ENCODE measurements at regions not wholly inside any gene's neighbourhood (a gene's known extent, or its start where the extent isn't known, plus 50 kb on each side); places are given as distances from the start of the nearest gene placed in this dataset.
"Not testable (repeated sequence)": the region's sequence is repeated elsewhere in the genome, so short reads cannot be mapped to it uniquely, and the experiment has no call there.

- DNase-seq (ENCODE audit: low read depth) = no peak
Observed at GRCh38 chr10:57186201-57186600, 825.1 kb upstream of the ZWINT start.

DNA sequence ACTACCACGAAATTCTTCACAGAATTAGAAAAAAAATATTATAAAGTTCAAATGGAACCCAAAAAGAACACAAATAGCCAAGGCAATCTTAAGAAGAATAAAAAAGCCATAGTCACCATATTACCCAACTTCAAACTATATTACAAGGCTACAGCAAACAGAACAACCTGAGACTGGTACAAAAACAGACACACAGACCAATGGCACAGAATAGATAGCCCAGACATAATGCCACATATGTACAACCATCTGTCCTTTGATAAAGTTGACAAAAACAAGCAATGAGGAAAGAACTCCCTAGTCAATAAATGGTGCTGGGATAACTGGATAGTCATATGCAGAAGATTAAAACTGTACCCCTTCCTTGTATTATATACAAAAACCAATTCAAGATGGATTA lies 808.5 kb upstream of the ZWINT start:
- DNase-seq (ENCODE audit: low read depth) = no peak

- no peak for DNase-seq (ENCODE audit: low read depth)
Observed at GRCh38 chr10:57168611-57169240, 807.7 kb upstream of the ZWINT start.

- no peak for DNase-seq (ENCODE audit: low read depth)
Observed at GRCh38 chr10:57165671-57166070, 804.6 kb upstream of the ZWINT start.

DNA sequence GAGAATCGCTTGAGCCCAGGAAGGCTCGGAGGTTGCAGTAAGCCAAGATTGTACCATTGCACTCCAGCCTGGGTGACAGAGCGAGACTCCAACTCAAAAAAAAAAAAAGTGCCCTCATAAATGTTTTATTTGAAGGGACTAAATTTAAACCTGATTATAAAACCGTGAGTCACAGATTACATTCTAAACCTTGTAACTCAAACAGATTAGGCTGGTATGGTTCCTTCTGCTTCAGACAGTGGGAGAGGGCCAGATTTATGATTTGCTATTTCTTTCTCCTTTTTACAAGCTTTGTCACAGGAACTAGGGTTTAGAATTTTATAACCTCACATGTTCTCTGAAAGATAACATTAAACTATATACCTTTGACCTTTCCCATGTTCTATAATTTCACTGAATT lies 801.2 kb upstream of the ZWINT start:
- no peak for DNase-seq (ENCODE audit: low read depth)

DNA sequence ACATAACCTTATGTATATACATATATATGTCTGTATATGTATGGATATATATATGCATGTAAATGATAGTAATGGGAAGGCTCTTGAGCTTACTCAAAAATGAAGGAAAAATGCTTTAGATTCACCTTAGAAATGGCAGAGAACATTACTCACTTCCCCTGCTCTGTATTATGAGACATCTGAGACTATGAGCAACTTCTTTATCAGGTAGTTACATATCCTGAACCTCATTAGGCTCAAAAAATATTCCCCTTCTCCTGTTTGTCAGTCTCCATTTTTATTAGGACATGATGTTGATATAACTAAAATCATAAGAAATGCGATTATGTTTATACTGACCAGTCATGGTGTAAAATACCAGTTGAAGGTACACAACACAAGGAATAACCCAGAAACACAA lies 800.1 kb upstream of the ZWINT start:
- no peak for DNase-seq (ENCODE audit: low read depth)

DNA sequence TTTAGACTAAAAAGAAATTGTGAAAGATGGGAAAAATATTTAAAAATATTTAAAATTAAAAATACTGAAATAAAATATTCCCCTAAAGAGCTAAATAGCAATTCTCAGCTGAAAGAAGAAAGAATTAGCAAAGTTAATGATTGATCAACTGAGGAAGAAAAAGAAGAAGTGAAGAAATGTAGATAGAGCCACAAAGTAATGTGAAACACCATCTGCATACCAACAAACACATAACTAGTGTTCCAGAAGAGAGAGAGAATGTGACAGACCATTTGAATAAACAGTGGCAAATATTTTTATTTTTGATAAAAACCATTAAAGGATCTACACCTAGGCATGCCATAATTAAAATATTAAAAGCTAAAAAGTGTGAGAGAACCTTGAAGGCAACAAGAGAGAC lies 784.5 kb upstream of the ZWINT start:
- no peak for DNase-seq (ENCODE audit: low read depth)

- DNase-seq (ENCODE audit: low read depth) = no peak
Observed at GRCh38 chr10:57142925-57143576, 782.0 kb upstream of the ZWINT start.

- DNase-seq (ENCODE audit: low read depth) = no peak
Observed at GRCh38 chr10:57141708-57142107, 780.6 kb upstream of the ZWINT start.

- DNase-seq (ENCODE audit: low read depth) = no peak
Observed at GRCh38 chr10:57119684-57120083, 758.6 kb upstream of the ZWINT start.

- no peak for DNase-seq (ENCODE audit: low read depth)
Observed at GRCh38 chr10:57113545-57113944, 752.5 kb upstream of the ZWINT start.

GRCh38 chr10:57102236-57102635 lies 741.2 kb upstream of the ZWINT start:
- DNase-seq (ENCODE audit: low read depth) = no peak

GRCh38 chr10:57098146-57098545 lies 737.1 kb upstream of the ZWINT start:
- no peak for DNase-seq (ENCODE audit: low read depth)

- DNase-seq (ENCODE audit: low read depth) = no peak
Observed at GRCh38 chr10:57096044-57096443, 735.0 kb upstream of the ZWINT start.

DNA sequence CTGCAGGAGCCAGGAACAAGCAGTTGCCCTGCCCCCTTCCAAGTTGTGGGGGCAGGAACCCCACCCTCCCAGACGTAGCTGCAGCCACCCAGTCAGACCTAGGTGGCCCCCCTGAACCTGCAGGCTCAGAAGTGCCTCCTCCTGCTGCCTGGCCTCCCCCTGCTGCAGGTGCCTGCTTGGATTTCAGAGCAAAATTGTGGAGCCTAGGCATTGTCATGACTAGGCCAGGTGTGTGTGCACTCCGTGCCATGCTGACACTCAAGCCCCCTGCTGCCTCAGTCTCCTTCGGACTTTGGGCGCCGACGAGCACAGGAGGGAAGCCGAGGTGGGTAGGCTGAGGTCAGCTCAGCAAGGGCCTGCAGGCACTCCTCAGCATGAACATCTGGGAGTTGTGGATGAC lies 733.9 kb upstream of the ZWINT start:
- DNase-seq (ENCODE audit: low read depth) = no peak

- no peak for DNase-seq (ENCODE audit: low read depth)
Observed at GRCh38 chr10:57094083-57094482, 733.0 kb upstream of the ZWINT start.

- DNase-seq (ENCODE audit: low read depth) = no peak
Observed at GRCh38 chr10:57053530-57053929, 692.5 kb upstream of the ZWINT start.

DNA sequence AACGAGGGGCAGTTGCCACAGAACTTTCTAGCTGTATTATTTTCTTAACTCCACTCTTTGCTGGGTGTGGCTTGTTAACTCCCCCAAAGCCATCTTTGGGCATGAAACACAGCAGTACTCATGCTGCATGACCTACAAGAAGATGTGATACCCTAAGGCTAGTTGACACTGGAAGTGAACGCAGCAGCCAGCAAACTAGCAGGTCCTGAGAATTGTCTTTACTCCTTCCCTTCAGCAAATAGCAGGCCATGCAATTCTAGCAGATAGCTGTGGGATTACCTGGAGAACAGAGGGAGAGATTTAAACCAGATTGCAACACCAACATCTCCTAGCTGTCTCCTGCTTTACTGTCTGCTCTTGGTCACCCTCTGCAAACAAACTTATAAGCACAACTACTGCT lies 688.0 kb upstream of the ZWINT start:
- DNase-seq (ENCODE audit: low read depth) = no peak

- no peak for DNase-seq (ENCODE audit: low read depth)
Observed at GRCh38 chr10:57038531-57038930, 677.5 kb upstream of the ZWINT start.

DNA sequence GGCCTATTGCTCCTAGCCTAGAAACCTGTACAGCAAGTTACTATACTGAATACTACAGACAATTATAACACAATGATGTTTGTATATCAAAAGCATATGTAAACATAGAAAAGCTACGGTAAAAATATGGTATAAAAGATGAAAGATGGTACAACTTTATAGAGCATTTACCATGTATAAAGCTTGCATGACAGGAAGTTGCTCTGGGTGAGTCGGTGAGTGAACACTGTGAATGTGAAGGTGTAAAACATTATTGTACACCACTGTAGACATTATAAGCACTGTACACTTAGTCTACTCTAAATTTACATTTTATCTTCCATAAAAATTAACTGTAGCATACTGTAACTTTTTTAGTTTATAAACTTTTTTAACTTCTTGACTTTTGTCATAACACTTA lies 674.3 kb upstream of the ZWINT start:
- no peak for DNase-seq (ENCODE audit: low read depth)

DNA sequence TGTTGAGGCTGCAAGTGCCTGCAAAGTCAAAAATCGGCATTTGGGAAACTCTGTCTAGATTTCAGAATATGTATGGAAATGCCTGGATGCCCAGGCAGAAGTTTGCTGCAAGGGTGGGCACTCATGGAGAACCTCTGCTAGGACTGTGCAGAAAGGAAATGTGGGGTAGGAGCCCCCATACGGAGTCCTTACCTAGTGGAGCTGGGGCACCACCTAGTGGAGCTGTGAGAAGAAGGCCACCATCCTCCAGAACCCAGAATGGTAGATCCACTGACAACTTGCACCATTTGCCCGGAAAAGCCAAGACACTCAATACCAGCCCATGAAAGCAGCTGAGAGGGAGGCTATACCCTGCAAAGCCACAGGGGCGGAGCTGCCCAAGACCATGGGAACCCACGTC lies 671.2 kb upstream of the ZWINT start:
- DNase-seq (ENCODE audit: low read depth) = not testable (repeated sequence)

- no peak for DNase-seq (ENCODE audit: low read depth)
Observed at GRCh38 chr10:57031346-57031745, 670.3 kb upstream of the ZWINT start.

DNA sequence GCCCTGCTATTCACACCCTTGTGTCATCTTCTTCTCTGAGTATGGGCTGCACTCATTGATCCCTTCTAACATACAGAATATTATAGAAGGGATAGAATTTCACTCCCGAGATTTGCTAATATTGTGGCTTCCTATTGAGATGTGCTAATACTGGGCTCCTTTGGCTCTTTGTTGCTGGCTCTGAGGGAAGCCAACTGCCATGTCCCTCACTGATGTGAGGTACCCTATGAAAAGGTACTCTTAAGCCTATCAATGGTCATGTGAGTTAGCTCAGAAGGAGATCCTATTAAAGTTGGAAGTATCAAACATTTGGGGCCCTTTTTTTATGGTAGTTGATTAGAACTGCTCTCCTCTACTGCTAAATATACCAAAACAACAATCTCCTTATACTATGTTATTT lies 665.2 kb upstream of the ZWINT start:
- DNase-seq (ENCODE audit: low read depth) = no peak

GRCh38 chr10:57023626-57024025 lies 662.6 kb upstream of the ZWINT start:
- no peak for DNase-seq (ENCODE audit: low read depth)

Data from stimulated activated CD8-positive, alpha-beta memory T cell treated with anti-CD3 and anti-CD28 coated beads, Interleukin-15, amount 100 ng/mL, for 1 hour (primary cell).